ENCODE measurements at regions not wholly inside any gene's neighbourhood (a gene's known extent, or its start where the extent isn't known, plus 50 kb on each side); places are given as distances from the start of the nearest gene placed in this dataset.

DNA sequence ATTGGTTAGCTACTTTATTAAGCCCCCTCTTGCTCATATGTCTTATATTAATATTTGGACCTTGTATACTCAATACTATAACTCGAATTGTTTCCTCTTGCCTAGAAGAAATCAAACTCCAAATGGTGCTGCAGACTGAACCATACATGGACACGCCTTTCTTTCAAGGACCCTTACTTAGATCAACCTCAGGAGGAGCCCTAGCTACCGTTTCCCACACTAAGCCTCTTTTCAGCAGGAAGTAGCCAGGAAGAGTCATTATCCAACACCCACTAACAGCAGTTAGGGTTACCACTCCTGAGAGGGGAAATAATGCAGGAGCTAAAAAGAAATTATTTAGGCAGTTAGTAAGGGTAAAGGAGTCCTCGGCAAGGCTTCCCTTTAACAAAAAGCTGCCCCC, 243.8 kb upstream of the PUM3 start:
- TF ChIP-seq, protein P1, sequence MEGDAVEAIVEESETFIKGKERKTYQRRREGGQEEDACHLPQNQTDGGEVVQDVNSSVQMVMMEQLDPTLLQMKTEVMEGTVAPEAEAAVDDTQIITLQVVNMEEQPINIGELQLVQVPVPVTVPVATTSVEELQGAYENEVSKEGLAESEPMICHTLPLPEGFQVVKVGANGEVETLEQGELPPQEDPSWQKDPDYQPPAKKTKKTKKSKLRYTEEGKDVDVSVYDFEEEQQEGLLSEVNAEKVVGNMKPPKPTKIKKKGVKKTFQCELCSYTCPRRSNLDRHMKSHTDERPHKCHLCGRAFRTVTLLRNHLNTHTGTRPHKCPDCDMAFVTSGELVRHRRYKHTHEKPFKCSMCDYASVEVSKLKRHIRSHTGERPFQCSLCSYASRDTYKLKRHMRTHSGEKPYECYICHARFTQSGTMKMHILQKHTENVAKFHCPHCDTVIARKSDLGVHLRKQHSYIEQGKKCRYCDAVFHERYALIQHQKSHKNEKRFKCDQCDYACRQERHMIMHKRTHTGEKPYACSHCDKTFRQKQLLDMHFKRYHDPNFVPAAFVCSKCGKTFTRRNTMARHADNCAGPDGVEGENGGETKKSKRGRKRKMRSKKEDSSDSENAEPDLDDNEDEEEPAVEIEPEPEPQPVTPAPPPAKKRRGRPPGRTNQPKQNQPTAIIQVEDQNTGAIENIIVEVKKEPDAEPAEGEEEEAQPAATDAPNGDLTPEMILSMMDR (IDR thresholded peaks at IDR 0.05; ENCODE audit: partially characterized antibody, unreplicated experiment) = no peak
- Mint-ChIP-seq H3K27ac (ENCODE audit: unreplicated experiment) (no peak overlapping the region), H3K36me3 (ENCODE audit: unreplicated experiment) (no peaks in the 10 kb centered on the region), H3K27me3 (ENCODE audit: unreplicated experiment) (peaks cover 1% of the 10 kb centered on the region), H3K4me3 (ENCODE audit: unreplicated experiment) (no peak overlapping the region), H3K4me1 (ENCODE audit: low read depth, unreplicated experiment) (no peaks in the 10 kb centered on the region), H3K9me3 (ENCODE audit: unreplicated experiment) (no peaks in the 10 kb centered on the region)
- DNase-seq = no peak

DNA sequence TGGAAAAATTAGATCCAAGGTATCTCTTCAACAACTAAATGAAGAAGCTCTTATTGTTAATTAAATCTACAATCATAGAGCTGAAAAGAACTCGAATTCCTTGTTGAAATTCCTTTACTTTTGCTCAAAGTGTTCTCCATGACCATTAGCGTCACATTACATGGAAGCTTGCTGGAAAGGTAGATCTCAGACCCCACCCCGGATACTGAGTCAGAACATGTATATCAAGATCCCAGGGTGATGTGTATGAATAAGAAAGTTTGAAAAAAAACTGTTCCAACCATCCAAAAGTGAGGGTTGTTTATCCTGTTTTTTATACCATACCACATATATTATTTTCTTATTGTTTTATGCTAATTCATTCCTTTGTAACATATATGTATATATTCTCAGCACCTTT, 237.1 kb upstream of the PUM3 start:
- H3K27ac Mint-ChIP-seq (ENCODE audit: unreplicated experiment) = no peak overlapping the region
- H3K27me3 Mint-ChIP-seq (ENCODE audit: unreplicated experiment) = no peaks in the 10 kb centered on the region
- DNase-seq = no peak
- no peaks in the 10 kb centered on the region for H3K9me3 Mint-ChIP-seq (ENCODE audit: unreplicated experiment)
- no peaks in the 10 kb centered on the region for H3K36me3 Mint-ChIP-seq (ENCODE audit: unreplicated experiment)
- TF ChIP-seq, protein P1 (IDR thresholded peaks at IDR 0.05; ENCODE audit: partially characterized antibody, unreplicated experiment) = no peak
- H3K4me3 Mint-ChIP-seq (ENCODE audit: unreplicated experiment) = no peak overlapping the region
- H3K4me1 Mint-ChIP-seq (ENCODE audit: low read depth, unreplicated experiment) = no peaks in the 10 kb centered on the region

DNA sequence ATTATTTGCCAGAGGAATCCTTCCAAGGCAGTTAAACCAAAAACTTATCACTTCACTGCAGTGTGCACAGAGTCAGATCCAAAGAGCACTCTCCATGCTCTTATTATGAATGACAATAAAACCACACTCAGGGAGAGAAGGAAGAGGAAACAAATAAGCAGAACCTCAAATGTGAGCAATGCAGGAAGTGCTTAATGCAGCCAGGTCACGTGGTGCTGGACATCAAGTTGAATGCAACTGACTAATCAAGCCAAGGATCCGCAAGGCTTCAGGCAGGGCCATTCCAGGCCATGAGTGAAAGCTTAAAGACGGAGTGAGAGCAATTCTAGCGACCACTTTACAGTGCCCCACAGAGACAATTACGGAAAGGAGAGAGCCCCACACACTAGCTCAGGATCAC, 230.4 kb upstream of the PUM3 start:
- Mint-ChIP-seq H3K4me3 (ENCODE audit: unreplicated experiment) (no peak overlapping the region), H3K4me1 (ENCODE audit: low read depth, unreplicated experiment) (no peaks in the 10 kb centered on the region), H3K27ac (ENCODE audit: unreplicated experiment) (no peak overlapping the region), H3K27me3 (ENCODE audit: unreplicated experiment) (peaks cover 2% of the 10 kb centered on the region), H3K9me3 (ENCODE audit: unreplicated experiment) (no peaks in the 10 kb centered on the region), H3K36me3 (ENCODE audit: unreplicated experiment) (peaks cover 4% of the 10 kb centered on the region)
- no peak for DNase-seq
- TF ChIP-seq, protein P1 (IDR thresholded peaks at IDR 0.05; ENCODE audit: partially characterized antibody, unreplicated experiment) = no peak

DNA sequence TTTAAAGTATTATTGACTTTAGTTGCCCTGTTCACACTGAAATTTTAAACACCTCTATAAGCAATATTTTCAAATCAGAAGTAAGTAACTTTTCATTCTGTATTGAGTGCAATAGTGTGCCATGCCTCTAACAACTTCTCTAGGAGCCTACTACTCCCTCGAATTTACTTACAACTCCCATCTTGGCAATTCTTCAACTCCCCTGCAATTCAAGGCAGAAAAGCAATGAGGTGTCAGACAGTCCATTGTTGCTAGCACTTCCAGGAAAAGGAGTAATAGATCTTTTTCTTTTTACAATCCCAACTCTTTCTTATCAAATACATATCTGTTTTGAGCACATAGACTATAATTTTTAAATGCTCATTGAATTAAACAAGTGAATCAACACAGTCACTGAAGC, 222.7 kb upstream of the PUM3 start:
- H3K9me3 Mint-ChIP-seq (ENCODE audit: unreplicated experiment) = no peaks in the 10 kb centered on the region
- TF ChIP-seq, protein P1 (IDR thresholded peaks at IDR 0.05; ENCODE audit: partially characterized antibody, unreplicated experiment) = no peak

DNA sequence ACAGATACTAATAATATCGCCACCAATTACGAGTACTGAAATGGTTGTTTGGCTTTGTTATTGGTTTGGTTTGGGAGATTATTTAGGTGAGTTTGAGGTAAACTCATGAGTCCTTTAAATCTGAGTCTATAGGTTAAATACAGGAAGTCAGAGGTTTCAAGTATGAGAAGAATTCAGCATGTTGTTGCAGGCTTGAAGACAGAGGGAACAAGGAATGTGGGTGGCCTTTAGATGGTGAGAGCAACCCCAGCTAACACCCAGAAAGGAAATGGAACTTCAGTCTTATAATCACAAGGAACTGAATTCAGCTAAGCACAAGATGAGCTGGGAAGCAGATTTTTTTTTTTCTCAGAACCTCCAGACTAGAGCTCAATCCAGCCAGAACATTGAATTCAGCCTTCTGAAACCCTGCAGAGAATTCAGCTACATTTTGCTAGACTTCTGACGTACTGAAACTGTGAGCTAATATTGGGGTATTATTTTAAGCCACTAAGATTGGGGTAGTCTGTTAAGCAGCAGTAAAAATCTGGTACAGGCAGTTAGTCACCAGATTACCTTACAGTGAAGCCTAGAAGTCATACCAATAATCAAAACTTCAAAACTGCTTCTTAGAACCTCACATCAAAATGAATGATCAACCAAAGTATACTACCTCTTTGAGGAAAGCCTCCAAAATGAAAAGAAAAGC, 216.0 kb upstream of the PUM3 start:
- no peak overlapping the region for H3K27ac Mint-ChIP-seq (ENCODE audit: unreplicated experiment)
- peaks cover 6% of the 10 kb centered on the region for H3K36me3 Mint-ChIP-seq (ENCODE audit: unreplicated experiment)
- no peak for DNase-seq
- TF ChIP-seq, protein P1 (IDR thresholded peaks at IDR 0.05; ENCODE audit: partially characterized antibody, unreplicated experiment) = no peak
- no peak overlapping the region for H3K4me3 Mint-ChIP-seq (ENCODE audit: unreplicated experiment)
- no peaks in the 10 kb centered on the region for H3K9me3 Mint-ChIP-seq (ENCODE audit: unreplicated experiment)
- H3K27me3 Mint-ChIP-seq (ENCODE audit: unreplicated experiment) = no peaks in the 10 kb centered on the region
- H3K4me1 Mint-ChIP-seq (ENCODE audit: low read depth, unreplicated experiment) = no peaks in the 10 kb centered on the region

More for the DNA sequence above, 222.7 kb upstream of the PUM3 start:
- no peaks in the 10 kb centered on the region for H3K4me1 Mint-ChIP-seq (ENCODE audit: low read depth, unreplicated experiment)
- H3K27ac Mint-ChIP-seq (ENCODE audit: unreplicated experiment) = no peak overlapping the region
- no peak overlapping the region for H3K4me3 Mint-ChIP-seq (ENCODE audit: unreplicated experiment)
- H3K36me3 Mint-ChIP-seq (ENCODE audit: unreplicated experiment) = peaks cover 4% of the 10 kb centered on the region
- H3K27me3 Mint-ChIP-seq (ENCODE audit: unreplicated experiment) = no peaks in the 10 kb centered on the region
- DNase-seq = no peak
